Fibroblast of pulmonary artery (primary cell): ENCODE measurements at regions not wholly inside any gene's neighbourhood (a gene's known extent, or its start where the extent isn't known, plus 50 kb on each side); places are given as distances from the start of the nearest gene placed in this dataset.

Experiments used
- DNase-seq: peaks from one replicate; pipeline ENCODE4 v3.0.0-alpha.2; 2010; ENCODE audit warnings: low read depth
- H3K4me3 ChIP-seq: replicated peaks from 2 replicates; pipeline ENCODE4 v1.5.1; 2011; ENCODE audit warnings: low read depth, mild to moderate bottlenecking, control low read depth, low read length, moderate library complexity
- CTCF ChIP-seq: IDR thresholded peaks from 2 replicates; pipeline ENCODE4 v1.5.1; 2011; ENCODE audit warnings: mild to moderate bottlenecking, control low read depth, low read length, inconsistent platforms; ENCODE audit errors: missing control alignments

GRCh38 chr18:10023853-10024570, 110.2 kb downstream of the VAPA start:
- no peak overlapping the region for H3K4me3 ChIP-seq
- TF ChIP-seq CTCF, result no peak
- DNase-seq, result no peak

- no peak for TF ChIP-seq CTCF
- H3K4me3 ChIP-seq, result no peak overlapping the region
- DNase-seq, result no peak
Measured at GRCh38 chr18:10025711-10026670, 112.2 kb downstream of the VAPA start.

- no peak for DNase-seq
- H3K4me3 ChIP-seq, result no peak overlapping the region
- no peak for TF ChIP-seq CTCF
Measured at GRCh38 chr18:10027031-10027430, 113.2 kb downstream of the VAPA start.

- TF ChIP-seq CTCF, result no peak
- no peak for DNase-seq
- no peak overlapping the region for H3K4me3 ChIP-seq
Measured at GRCh38 chr18:10027461-10027860, 113.6 kb downstream of the VAPA start.

- no peak for DNase-seq
- no peak for TF ChIP-seq CTCF
- no peak overlapping the region for H3K4me3 ChIP-seq
Measured at GRCh38 chr18:10029711-10030110, 115.9 kb downstream of the VAPA start.

GRCh38 chr18:10030816-10031541, 117.2 kb downstream of the VAPA start:
- no peak for TF ChIP-seq CTCF
- no peak for DNase-seq
- no peak overlapping the region for H3K4me3 ChIP-seq
